ENCODE measurements at regions not wholly inside any gene's neighbourhood (a gene's known extent, or its start where the extent isn't known, plus 50 kb on each side); places are given as distances from the start of the nearest gene placed in this dataset.

DNA sequence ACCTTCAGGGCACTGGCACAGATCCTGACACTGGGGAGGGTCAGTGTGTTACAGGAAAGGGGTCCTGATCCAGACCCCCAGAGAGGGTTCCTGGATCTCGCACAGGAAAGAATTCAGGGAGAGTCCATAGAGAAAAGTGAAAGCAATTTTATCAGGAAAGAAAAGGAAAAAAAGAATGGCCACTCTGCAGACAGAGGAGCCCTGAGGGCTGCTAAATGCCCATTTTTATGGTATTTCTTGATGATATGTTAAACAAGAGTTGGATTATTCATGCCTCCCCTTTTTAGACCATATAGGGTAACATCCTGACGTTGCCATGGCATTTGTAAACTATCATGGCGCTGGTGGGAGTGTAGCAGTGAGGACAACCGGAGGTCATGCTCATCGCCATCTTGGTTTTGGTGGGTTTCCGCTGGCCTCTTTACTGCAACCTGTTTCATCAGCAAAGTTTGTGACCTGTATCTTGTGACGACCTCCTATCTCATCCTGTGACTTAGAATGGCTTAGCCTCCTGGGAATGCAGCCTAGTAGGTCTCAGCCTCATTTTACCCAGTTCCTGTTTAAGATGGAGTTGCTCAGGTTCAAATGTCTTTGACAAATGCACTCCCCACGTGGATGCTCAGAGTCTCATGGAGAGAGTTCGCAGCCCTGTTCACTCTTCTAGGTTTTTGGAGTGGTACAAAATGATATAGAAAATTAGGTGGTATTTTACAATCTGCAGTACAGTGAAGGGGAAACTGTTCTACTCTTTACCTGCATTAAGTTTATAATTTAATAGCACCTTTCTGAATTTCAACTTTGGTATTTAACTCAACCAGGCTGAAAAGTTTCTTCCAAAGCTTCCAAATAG lies 1363.7 kb upstream of the TMEM132C start:
- no peak for DNase-seq (ENCODE audit: extremely low read depth, insufficient read length)
- Histone ChIP-seq H3K27me3 (replicated peaks; ENCODE audit: control insufficient read depth, insufficient read depth, low read length) (no peaks in the 10 kb centered on the region), H3K4me3 (replicated peaks; ENCODE audit: low read depth, low read length) (no peak overlapping the region), H3K36me3 (ENCODE audit: control insufficient read depth, insufficient read depth, low read length) (no peaks in the 10 kb centered on the region)
- TF ChIP-seq, protein P1, sequence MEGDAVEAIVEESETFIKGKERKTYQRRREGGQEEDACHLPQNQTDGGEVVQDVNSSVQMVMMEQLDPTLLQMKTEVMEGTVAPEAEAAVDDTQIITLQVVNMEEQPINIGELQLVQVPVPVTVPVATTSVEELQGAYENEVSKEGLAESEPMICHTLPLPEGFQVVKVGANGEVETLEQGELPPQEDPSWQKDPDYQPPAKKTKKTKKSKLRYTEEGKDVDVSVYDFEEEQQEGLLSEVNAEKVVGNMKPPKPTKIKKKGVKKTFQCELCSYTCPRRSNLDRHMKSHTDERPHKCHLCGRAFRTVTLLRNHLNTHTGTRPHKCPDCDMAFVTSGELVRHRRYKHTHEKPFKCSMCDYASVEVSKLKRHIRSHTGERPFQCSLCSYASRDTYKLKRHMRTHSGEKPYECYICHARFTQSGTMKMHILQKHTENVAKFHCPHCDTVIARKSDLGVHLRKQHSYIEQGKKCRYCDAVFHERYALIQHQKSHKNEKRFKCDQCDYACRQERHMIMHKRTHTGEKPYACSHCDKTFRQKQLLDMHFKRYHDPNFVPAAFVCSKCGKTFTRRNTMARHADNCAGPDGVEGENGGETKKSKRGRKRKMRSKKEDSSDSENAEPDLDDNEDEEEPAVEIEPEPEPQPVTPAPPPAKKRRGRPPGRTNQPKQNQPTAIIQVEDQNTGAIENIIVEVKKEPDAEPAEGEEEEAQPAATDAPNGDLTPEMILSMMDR (IDR thresholded peaks at IDR 0.05; ENCODE audit: insufficient read depth, low read length, poor library complexity, severe bottlenecking): no peak

GRCh38 chr12:126905752-126906151 lies 1361.2 kb upstream of the TMEM132C start:
- TF ChIP-seq, protein P1 (IDR thresholded peaks at IDR 0.05; ENCODE audit: insufficient read depth, low read length, poor library complexity, severe bottlenecking): no peak
- no peak overlapping the region for H3K4me3 ChIP-seq (replicated peaks; ENCODE audit: low read depth, low read length)
- DNase-seq (ENCODE audit: extremely low read depth, insufficient read length): no peak
- no peaks in the 10 kb centered on the region for H3K27me3 ChIP-seq (replicated peaks; ENCODE audit: control insufficient read depth, insufficient read depth, low read length)
- no peaks in the 10 kb centered on the region for H3K36me3 ChIP-seq (ENCODE audit: control insufficient read depth, insufficient read depth, low read length)

GRCh38 chr12:126907900-126908764 lies 1358.8 kb upstream of the TMEM132C start:
- Histone ChIP-seq H3K4me3 (replicated peaks; ENCODE audit: low read depth, low read length) (no peak overlapping the region), H3K36me3 (ENCODE audit: control insufficient read depth, insufficient read depth, low read length) (no peaks in the 10 kb centered on the region), H3K27me3 (replicated peaks; ENCODE audit: control insufficient read depth, insufficient read depth, low read length) (no peaks in the 10 kb centered on the region)
- no peak for DNase-seq (ENCODE audit: extremely low read depth, insufficient read length)
- TF ChIP-seq, protein P1 (IDR thresholded peaks at IDR 0.05; ENCODE audit: insufficient read depth, low read length, poor library complexity, severe bottlenecking): no peak

- no peak for DNase-seq (ENCODE audit: extremely low read depth, insufficient read length)
Observed at GRCh38 chr12:126908765-126909142, 1358.2 kb upstream of the TMEM132C start.

GRCh38 chr12:126910570-126910969 lies 1356.4 kb upstream of the TMEM132C start:
- TF ChIP-seq, protein P1 (IDR thresholded peaks at IDR 0.05; ENCODE audit: insufficient read depth, low read length, poor library complexity, severe bottlenecking): no peak
- DNase-seq (ENCODE audit: extremely low read depth, insufficient read length): no peak
- Histone ChIP-seq H3K36me3 (ENCODE audit: control insufficient read depth, insufficient read depth, low read length) (no peaks in the 10 kb centered on the region), H3K4me3 (replicated peaks; ENCODE audit: low read depth, low read length) (no peak overlapping the region), H3K27me3 (replicated peaks; ENCODE audit: control insufficient read depth, insufficient read depth, low read length) (no peaks in the 10 kb centered on the region)

More at GRCh38 chr12:126908765-126909142, 1358.2 kb upstream of the TMEM132C start:
- H3K4me3 ChIP-seq (replicated peaks; ENCODE audit: low read depth, low read length): no peak overlapping the region
- no peaks in the 10 kb centered on the region for H3K36me3 ChIP-seq (ENCODE audit: control insufficient read depth, insufficient read depth, low read length)
- H3K27me3 ChIP-seq (replicated peaks; ENCODE audit: control insufficient read depth, insufficient read depth, low read length): no peaks in the 10 kb centered on the region
- TF ChIP-seq, protein P1 (IDR thresholded peaks at IDR 0.05; ENCODE audit: insufficient read depth, low read length, poor library complexity, severe bottlenecking): no peak

Measured in GM06990 (cell line).